ENCODE measurements at regions not wholly inside any gene's neighbourhood (a gene's known extent, or its start where the extent isn't known, plus 50 kb on each side); places are given as distances from the start of the nearest gene placed in this dataset.

GRCh38 chr22:47343611-47344010, 581.2 kb downstream of the TBC1D22A start:
- DNase-seq (ENCODE audit: low read depth in 3 of 3), result no peak

- DNase-seq (ENCODE audit: low read depth in 3 of 3), result no peak
These were observed 580.0 kb downstream of the TBC1D22A start for GRCh38 chr22:47342446-47342845.

DNA sequence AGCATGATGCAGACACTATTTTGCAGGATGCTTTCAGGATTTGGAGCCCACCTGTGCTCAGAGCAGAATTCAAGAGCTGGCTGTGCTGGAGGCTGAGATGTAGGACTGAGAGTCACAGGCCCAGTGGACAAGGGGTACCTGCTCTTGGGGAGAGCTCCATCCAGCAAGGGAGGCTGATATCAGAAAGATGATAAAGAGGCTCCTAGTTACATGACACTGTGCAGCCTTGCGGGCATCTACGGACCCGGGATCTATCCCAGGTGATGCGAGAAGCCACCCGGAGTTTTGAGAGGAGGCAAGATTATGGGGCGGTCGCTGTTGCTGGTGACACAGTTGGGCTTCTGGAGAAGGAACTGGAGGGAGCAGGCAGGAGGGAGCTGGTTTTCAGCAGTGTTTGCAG, 579.0 kb downstream of the TBC1D22A start:
- no peak for DNase-seq (ENCODE audit: low read depth in 3 of 3)

DNA sequence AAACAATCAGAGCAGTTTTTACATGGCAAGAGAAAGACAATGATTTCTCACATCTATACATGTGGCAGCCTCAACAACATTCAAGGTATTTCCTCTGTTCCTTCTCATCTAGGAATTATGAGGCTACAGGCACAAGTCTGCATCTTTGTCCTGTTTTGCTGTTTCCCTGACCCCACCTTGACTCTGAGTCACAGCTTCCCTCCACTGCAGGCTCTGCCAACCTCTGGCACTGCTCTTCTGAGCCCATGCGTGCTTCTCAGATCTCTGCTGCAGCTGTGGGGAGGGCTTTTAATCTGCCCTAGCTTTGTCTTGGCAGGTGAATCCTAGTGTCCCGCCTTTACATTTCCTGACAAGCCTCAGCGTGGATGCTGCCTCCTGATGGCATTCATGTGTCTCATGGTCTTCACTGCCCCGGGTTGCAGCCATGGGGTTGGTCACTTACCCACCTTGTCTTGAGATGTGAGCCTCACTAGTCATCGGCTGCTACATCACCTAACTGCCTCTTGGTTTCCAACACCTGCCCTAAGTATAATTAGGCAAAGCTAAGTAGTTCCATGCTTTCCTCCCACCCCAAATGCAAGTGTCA, 578.5 kb downstream of the TBC1D22A start:
- DNase-seq (ENCODE audit: low read depth in 3 of 3), result no peak

DNA sequence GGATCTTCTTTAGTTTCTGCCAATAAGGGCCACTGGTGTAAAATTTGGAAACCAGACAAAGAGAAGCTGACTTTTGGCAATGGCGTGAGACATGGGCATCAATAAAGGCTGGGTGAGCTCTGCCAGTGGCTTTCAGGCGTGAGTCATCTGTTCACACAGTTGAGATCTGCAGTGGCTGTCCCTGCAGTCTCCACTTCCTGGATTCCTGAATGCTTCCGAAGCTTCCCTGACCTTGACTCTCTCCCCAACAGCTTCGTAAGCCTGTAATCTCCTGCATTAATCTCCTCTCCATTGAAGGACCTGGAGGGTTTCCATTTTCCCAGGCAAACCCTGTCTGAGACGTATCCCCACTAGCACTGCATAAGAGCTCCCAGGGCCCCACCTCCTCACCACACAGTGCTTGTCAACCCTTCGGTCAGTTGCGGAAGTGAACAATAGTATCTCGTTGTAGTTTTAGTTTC, 574.7 kb downstream of the TBC1D22A start:
- no peak for DNase-seq (ENCODE audit: low read depth in 3 of 3)

GRCh38 chr22:47335958-47336357, 573.5 kb downstream of the TBC1D22A start:
- DNase-seq (ENCODE audit: low read depth in 3 of 3), result no peak

DNA sequence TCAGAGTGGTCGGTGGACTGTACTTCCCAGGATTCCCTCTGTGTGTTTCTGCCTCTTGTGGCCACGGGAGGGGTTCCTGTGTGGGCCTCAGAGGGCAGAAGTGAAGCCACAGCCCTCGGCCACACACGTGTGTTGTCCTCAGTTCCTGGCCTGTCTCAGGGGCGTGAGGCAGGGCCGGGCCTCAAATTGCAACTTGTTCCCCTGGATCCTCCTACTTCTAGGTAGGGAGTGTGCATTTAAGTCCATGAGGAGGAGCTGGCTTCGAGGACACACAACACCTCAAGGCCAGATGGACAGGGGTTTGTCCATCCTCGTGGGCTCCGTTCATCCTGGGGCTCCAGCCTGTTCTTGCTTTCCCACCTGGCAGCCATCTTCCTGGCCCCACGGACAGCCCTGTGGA, 573.0 kb downstream of the TBC1D22A start:
- no peak for DNase-seq (ENCODE audit: low read depth in 3 of 3)

- no peak for DNase-seq (ENCODE audit: low read depth in 3 of 3)
These were observed 572.2 kb downstream of the TBC1D22A start for GRCh38 chr22:47334601-47335000.

GRCh38 chr22:47333625-47334024, 571.2 kb downstream of the TBC1D22A start:
- no peak for DNase-seq (ENCODE audit: low read depth in 3 of 3)

DNA sequence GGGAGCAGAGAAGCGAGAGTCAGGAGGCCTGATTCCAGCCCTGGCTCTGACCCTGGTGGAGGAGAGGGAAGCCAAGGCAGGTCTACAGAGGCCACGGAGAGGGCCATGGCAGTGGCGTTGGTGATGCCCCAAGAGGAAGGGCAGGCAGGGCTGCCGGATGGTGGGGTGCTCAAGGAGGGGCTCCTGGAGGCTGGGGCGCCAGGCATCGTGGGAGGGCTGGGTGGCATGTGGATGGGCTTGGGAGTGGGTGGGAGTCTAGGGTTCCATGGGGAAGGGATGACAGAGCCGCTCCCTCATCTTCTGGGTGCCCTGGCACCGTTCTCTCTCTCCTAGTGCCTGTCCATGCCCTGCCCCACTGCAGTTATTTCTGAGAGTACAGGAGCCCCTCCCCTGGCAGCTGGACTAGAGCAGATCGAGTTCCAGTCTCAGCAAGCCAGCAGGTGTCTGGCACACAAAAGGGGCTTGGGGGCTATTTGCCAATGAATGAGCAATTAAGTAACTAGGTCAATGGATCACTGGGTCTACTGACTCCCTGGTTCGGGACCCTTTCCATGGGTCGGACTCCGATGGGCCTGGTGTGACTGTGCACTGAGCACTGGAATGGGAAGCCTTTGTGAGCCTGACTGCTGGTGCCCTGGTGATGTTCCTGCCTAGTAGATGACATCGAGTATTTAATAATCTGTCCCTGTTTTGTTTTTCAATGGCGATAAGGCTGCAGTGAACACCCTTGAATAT, 570.0 kb downstream of the TBC1D22A start:
- DNase-seq (ENCODE audit: low read depth in 3 of 3), result no peak

DNA sequence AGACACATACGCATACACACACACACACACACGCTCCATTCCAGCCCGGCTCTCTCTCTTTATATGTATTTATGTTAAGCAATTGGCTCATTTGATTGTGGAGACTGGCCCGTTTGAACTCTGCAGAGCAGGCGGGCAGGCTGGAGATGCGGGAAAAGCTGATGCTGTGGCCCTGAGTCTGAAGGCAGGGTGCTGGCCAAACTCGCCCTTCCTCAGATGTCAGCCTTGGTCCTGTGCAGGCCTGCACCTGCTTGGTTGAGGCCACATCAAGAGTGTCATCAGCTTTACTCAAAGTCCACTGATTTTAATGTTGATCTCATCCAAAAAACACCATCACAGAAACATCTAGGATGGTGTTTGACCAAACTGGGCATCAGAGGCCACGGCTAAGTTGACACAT, 569.3 kb downstream of the TBC1D22A start:
- no peak for DNase-seq (ENCODE audit: low read depth in 3 of 3)

DNA sequence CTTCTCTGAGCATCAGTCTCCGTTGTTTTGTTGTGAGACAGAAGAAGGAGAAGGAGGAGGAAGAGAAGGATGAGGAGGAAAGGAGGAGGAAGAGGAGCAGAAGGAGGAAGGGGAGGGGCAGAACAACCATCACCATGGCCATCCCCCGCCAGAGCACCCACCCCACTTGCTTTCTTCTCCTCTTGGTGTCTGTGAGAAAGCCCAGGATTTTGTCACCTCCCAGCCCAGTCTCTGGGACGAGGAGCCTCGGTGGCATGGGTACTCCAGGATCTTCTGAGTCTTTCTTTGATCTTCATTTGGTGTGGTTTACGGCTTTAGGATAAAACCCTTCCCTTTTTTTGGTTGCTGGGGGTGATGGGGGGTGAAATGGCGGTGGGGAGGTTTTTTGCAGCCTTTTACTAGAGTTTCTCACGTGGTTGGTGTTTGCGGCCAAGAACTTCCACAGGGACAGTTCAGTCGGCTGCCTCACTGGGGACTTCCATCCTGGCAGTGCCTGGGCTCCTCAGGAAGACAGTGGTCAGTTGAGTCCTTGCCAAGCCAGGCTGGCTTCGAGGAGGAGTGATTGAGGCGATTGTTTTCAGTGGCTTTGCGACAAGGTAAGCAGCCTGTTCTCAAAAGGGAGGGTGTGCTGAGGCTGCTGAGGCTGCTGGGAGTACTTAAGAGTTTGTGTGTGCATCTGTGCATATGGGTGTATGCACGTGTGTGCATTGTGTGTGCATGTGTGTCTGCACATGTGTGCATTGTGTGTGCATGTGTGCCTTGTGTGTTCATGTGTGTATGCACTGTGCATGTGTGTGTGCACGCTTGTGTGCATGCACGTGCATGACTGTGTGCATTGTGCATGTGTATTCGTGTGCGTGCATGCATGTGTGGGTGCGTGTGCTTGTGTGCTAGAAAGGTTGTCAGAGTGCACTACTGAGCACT, 567.5 kb downstream of the TBC1D22A start:
- no peak for DNase-seq (ENCODE audit: low read depth in 3 of 3)

- DNase-seq (ENCODE audit: low read depth in 3 of 3), result no peak
These were observed 566.2 kb downstream of the TBC1D22A start for GRCh38 chr22:47328550-47329243.

DNA sequence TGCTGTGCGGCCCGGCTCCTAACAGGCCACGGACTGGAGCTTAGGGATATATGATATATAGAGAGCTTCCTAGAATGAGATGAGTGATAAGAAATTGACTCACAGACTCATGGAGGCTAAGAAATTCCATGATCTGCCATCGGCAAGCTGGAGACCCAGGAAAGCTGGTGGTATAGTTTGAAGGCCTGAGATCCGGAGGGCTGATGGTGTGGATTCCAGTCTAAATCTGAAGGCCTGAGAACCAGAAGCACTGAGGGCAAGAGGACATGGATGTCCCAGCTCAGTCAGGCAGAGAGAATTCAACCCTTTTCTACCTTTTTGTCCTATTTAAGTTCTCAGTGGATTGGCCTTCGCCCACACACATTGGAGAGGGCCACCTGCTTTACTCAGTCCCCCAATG, 564.8 kb downstream of the TBC1D22A start:
- DNase-seq (ENCODE audit: low read depth in 3 of 3), result no peak

DNA sequence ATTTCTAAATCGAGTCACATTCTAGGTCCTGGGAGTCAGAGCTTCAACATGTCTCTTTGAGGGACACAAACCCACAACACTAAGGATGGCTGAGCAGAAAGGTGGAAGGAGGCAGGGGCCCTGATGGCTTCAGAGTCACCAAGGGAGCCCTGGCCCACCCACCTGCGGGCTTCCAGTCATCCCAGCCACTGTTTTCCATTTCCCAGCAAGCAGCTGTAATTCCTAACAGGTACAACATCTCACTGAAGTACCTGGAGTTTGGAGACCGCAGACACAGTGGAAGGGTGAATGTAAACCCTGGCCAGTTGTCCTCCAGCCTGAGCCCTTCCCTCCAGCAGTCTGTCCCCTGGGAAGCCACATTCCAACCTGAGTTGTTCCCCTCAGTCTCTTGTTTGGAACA, 562.8 kb downstream of the TBC1D22A start:
- no peak for DNase-seq (ENCODE audit: low read depth in 3 of 3)

GRCh38 chr22:47324435-47324990, 562.1 kb downstream of the TBC1D22A start:
- DNase-seq (ENCODE audit: low read depth in 3 of 3), result no peak

GRCh38 chr22:47323518-47323917, 561.1 kb downstream of the TBC1D22A start:
- DNase-seq (ENCODE audit: low read depth in 3 of 3), result no peak

GRCh38 chr22:47322854-47323253, 560.4 kb downstream of the TBC1D22A start:
- DNase-seq (ENCODE audit: low read depth in 3 of 3), result no peak

DNA sequence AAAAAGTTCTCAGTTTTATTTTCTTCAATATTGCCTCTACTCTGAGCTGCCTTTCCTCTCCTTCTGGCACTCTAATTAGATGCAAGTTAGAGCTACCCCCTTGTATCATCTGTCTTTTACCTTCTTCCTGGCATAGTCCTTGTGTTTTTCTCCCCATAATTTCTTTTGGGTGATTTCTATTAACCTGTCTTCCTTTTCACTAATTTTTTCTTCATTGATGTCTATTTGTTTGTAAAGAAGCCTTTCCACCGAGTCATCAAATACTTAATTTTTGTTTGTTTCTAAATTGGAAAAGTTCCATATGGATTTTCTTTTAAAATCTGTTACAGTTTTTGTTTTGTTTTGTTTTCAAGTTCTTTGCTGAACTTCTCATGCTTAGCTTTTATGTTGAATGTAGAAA, 558.1 kb downstream of the TBC1D22A start:
- no peak for DNase-seq (ENCODE audit: low read depth in 3 of 3)

DNA sequence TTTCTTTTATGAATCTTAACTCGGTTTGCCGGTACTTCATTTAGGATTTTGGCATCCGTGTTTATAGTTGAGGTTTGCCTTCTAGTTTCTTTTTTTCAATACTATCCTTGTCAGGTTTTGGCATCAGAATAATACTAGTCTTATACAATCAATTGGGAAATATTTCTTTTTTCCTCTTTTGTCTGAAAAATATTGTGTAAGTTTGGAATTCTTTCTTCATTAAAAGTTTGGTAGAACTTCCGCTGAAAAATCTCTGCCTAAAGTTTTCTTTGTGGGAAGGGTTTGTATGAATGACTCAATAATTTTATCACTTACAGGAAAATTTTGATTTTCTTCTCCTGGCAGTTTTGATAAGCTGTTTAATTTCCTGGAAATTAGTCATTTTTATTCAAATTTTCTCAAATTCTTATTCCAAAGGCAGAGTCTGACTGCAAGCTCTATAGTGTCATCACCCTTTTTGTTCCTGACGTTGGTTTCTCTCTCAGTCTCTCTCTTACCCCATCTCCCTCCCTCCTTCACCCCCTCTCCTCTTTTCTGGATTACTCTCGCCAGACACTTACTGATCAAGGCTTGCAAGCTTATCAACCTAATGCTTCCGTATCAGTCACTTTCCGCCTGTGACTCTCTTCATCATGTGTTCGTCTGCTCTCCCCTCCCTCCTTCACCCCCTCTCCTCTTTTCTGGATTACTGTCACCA, 555.7 kb downstream of the TBC1D22A start:
- no peak for DNase-seq (ENCODE audit: low read depth in 3 of 3)

DNA sequence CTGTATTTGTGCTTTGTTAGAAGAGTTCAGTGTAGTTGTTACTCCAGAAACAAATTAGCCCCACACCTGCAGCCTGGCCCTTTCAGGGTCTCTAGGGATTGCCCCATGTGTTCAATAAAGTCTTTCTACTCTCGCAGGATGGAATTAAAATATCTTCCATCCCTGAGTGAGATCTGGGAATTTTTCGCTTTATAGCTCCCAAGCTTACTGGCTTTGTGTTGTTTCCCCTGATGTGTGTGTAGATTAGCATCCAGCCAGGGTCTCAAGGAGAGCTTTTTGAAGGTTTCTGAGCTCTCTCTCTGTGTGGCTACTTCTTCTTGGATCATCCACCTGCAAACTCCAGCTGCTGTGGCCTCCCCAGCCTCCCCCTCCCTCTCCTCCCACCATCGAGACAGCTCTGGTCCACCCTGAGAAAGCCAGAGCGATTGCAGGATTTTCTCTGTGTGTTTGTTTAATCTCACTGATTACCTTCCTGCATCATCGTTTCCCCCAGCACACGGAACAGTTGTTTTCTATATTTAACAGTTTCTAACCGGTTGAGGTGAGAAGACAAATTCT, 553.5 kb downstream of the TBC1D22A start:
- no peak for DNase-seq (ENCODE audit: low read depth in 3 of 3)
